IMR-90 (cell line): ENCODE measurements at regions not wholly inside any gene's neighbourhood (a gene's known extent, or its start where the extent isn't known, plus 50 kb on each side); places are given as distances from the start of the nearest gene placed in this dataset.
"Not testable (repeated sequence)": the region's sequence is repeated elsewhere in the genome, so short reads cannot be mapped to it uniquely, and the experiment has no call there.

Experiments
- ATAC-seq: fragments of 200-7000 bp; cut with Tn5 transposase; 2 replicates; pipeline ENCODE4 v1.9.1; 2020; ENCODE audit warnings: low read depth, mild to moderate bottlenecking, moderate library complexity
- BruUV-seq: library from RNA; stranded (reverse); fragments of 400-500 nt; replicated peaks from 2 replicates; lab custom pipeline; 2021; lab: Mats Ljungman, UMichigan
- CTCF ChIA-PET: fragments of 300-600 bp; formaldehyde crosslinking; extraction: SDS; loops from one replicate; lab custom pipeline; 2021; ENCODE audit warnings: antibody characterized with exemption; lab: Yijun Ruan, JAX
- POLR2A ChIA-PET: fragments of 300-600 bp; sonication (Branson Sonifier 250); formaldehyde crosslinking; loops from one replicate; lab custom pipeline; 2022; ENCODE audit warnings: antibody characterized with exemption; ENCODE audit not compliant: unreplicated experiment; lab: Charles Lee
- DNase-seq: peaks from one replicate; pipeline ENCODE4 v3.0.0; 2013
- H2AFZ ChIP-seq: replicated peaks from 2 replicates; pipeline ENCODE3; 2013; ENCODE audit warnings: low read length, mild to moderate bottlenecking; ENCODE audit not compliant: poor library complexity
- H2AK5ac ChIP-seq: 2 replicates; pipeline ENCODE4 v1.6.1; 2013; ENCODE audit warnings: low read depth, low read length, inconsistent platforms
- H2AK9ac ChIP-seq: replicated peaks from 2 replicates; pipeline ENCODE3; 2013; ENCODE audit warnings: mild to moderate bottlenecking, low read depth, low read length, moderate library complexity; ENCODE audit not compliant: poor library complexity
- H2BK120ac ChIP-seq: 2 replicates; pipeline ENCODE4 v1.6.1; 2013; ENCODE audit warnings: low read depth, low read length, inconsistent platforms
- H2BK15ac ChIP-seq: 3 replicates; pipeline ENCODE4 v1.6.1; 2013; ENCODE audit warnings: low read depth, low read length, inconsistent platforms
- H2BK20ac ChIP-seq: 2 replicates; pipeline ENCODE4 v1.6.1; 2013; ENCODE audit warnings: low read depth, mild to moderate bottlenecking, inconsistent platforms, low read length, moderate library complexity
- H2BK5ac ChIP-seq: 2 replicates; pipeline ENCODE4 v1.6.1; 2013; ENCODE audit warnings: mild to moderate bottlenecking, low read depth, low read length, inconsistent platforms; ENCODE audit not compliant: poor library complexity, severe bottlenecking
- H3K14ac ChIP-seq: replicated peaks from 2 replicates; pipeline ENCODE4 v1.6.1; 2013; ENCODE audit warnings: low read depth, low read length, inconsistent platforms
- H3K18ac ChIP-seq: 2 replicates; pipeline ENCODE4 v1.6.1; 2013; ENCODE audit warnings: low read depth, low read length, control low read depth
- H3K23ac ChIP-seq: 2 replicates; pipeline ENCODE4 v1.6.1; 2013; ENCODE audit warnings: low read depth, low read length, inconsistent platforms
- H3K27ac ChIP-seq: 2 replicates; pipeline ENCODE4 v1.5.1; 2013; ENCODE audit warnings: mild to moderate bottlenecking, control low read depth, low read length; ENCODE audit not compliant: insufficient read depth
- H3K27me3 ChIP-seq: 2 replicates; pipeline ENCODE4 v1.6.1; 2013; ENCODE audit warnings: low read length; ENCODE audit not compliant: control insufficient read depth, insufficient read depth
- H3K36me3 ChIP-seq: 2 replicates; pipeline ENCODE4 v1.6.1; 2013; ENCODE audit warnings: low read length, mixed read lengths; ENCODE audit not compliant: control insufficient read depth, insufficient read depth
- H3K4ac ChIP-seq: 2 replicates; pipeline ENCODE4 v1.6.1; 2013; ENCODE audit warnings: low read depth, low read length, inconsistent platforms
- H3K4me1 ChIP-seq: 2 replicates; pipeline ENCODE4 v1.6.1; 2013; ENCODE audit warnings: low read length, mixed read lengths; ENCODE audit not compliant: control insufficient read depth, insufficient read depth
- H3K4me2 ChIP-seq: 2 replicates; pipeline ENCODE4 v1.6.1; 2013; ENCODE audit warnings: low read depth, mild to moderate bottlenecking, control low read depth, low read length, moderate library complexity
- H3K4me3 ChIP-seq: 2 replicates; pipeline ENCODE4 v1.5.1; 2013; ENCODE audit warnings: low read depth, mild to moderate bottlenecking, control low read depth, low read length, moderate library complexity; ENCODE audit not compliant: insufficient read depth
- H3K56ac ChIP-seq: 2 replicates; pipeline ENCODE4 v1.6.1; 2013; ENCODE audit warnings: low read length, inconsistent platforms; ENCODE audit not compliant: insufficient read depth; ENCODE audit errors: extremely low read depth
- H3K79me1 ChIP-seq, 2 experiments: 2 replicates each; pipeline ENCODE4 v1.6.1; 2013; ENCODE audit warnings: low read length in 2 of 2, inconsistent platforms in 1 of 2, low read depth in 1 of 2
- H3K9ac ChIP-seq: 2 replicates; pipeline ENCODE4 v1.6.1; 2013; ENCODE audit warnings: low read depth, low read length, control low read depth
- H3K9me1 ChIP-seq: 2 replicates; pipeline ENCODE4 v1.6.1; 2013; ENCODE audit warnings: low read length, inconsistent platforms; ENCODE audit not compliant: insufficient read depth
- H3K9me3 ChIP-seq: 2 replicates; pipeline ENCODE4 v1.6.1; 2013; ENCODE audit warnings: low read length; ENCODE audit not compliant: control insufficient read depth, insufficient read depth
- H4K20me1 ChIP-seq: 2 replicates; pipeline ENCODE4 v1.6.1; 2013; ENCODE audit warnings: low read length, inconsistent platforms; ENCODE audit not compliant: insufficient read depth
- H4K5ac ChIP-seq: 2 replicates; pipeline ENCODE4 v1.6.1; 2013; ENCODE audit warnings: mild to moderate bottlenecking, low read depth, low read length, control low read depth
- H4K8ac ChIP-seq, 2 experiments: 2 replicates each; pipeline ENCODE4 v1.6.1; 2013; ENCODE audit warnings: low read depth in 2 of 2, low read length in 2 of 2, control low read depth in 1 of 2, inconsistent platforms in 1 of 2
- H4K91ac ChIP-seq: 2 replicates; pipeline ENCODE4 v1.6.1; 2013; ENCODE audit warnings: low read depth, low read length, inconsistent platforms; ENCODE audit not compliant: insufficient read depth
- CTCF ChIP-seq: conservative IDR thresholded peaks from 2 replicates; pipeline ENCODE4 v1.5.1; 2012; ENCODE audit warnings: mild to moderate bottlenecking, low read depth, low read length, improper control_type of control experiment
- MAZ ChIP-seq: IDR thresholded peaks from 2 replicates; pipeline ENCODE4 v1.6.1; 2012; ENCODE audit warnings: low read depth, mild to moderate bottlenecking, low read length, improper control_type of control experiment, moderate library complexity, borderline replicate concordance
- RAD21 ChIP-seq: IDR thresholded peaks from 2 replicates; pipeline ENCODE4 v1.6.1; 2012; ENCODE audit warnings: low read length, improper control_type of control experiment
- RFX5 ChIP-seq: IDR thresholded peaks from 2 replicates; pipeline ENCODE4 v1.8.0; 2012; ENCODE audit warnings: low read depth, mild to moderate bottlenecking, low read length, moderate library complexity
- WGBS, 2 experiments: methylation state at CpG; one replicate each; pipeline versions ENCODE4 v1.1.5 to v1.1.7; 2013; ENCODE audit warnings: missing lambda C conversion rate in 2 of 2; ENCODE audit not compliant: insufficient read length in 1 of 2; ENCODE audit errors: extremely low coverage in 2 of 2; 5-methylcytosine and 5-hydroxymethylcytosine counted together
- dilution Hi-C: fragments of 300-500 bp; cut with HindIII; formaldehyde crosslinking; loops from one replicate; pipeline ENCODE4 v1.14.3; 2018; ENCODE audit warnings: low sequenced_read_pairs; ENCODE audit not compliant: unreplicated experiment
- in situ Hi-C: fragments of 300-500 bp; cut with MboI; formaldehyde crosslinking; loops from 3 replicates; pipeline ENCODE4 v1.14.3; 2019; ENCODE audit warnings: low sequenced_read_pairs, inconsistent platforms, mixed read lengths
- intact Hi-C: fragments of 100-400 bp; cut with micrococcal nuclease; formaldehyde crosslinking; loops from 2 replicates; pipeline ENCODE4 v1.10.0; 2022

DNA sequence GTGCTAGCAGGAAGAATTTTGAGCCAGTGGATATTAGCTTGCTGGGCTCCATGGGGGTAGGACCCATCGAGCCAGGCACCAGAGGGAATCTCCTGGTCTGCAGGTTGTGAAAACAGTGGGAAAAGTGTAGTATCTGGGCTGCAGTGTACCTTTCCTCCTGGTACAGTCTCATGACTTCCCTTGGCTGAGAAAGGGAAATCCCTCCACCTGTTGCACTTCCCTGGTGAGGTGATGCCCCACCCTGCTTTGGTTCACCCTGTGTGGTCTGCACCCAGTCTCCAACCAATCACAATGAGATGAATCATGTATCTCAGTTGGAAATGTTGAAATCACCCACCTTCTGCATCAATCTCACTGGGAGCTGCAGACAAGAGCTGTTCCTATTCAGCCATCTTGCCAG is 341.4 kb upstream of the IRS4 start:
- no peak overlapping the region for H3K18ac ChIP-seq
- intact Hi-C loops (no loop called here), dilution Hi-C loops (no loop called here), in situ Hi-C loops (no loop called here)
- no peak overlapping the region for H3K23ac ChIP-seq
- no peaks in the 10 kb centered on the region for H3K27me3 ChIP-seq
- no peak overlapping the region for H4K8ac ChIP-seq
- no peak overlapping the region for H2AK5ac ChIP-seq
- no peak overlapping the region for H2BK20ac ChIP-seq
- no CpG with 5 or more reads among the region's 1 CpG for whole genome bisulfite sequencing, 2 experiments
- no peaks in the 10 kb centered on the region for H3K36me3 ChIP-seq
- H3K4ac ChIP-seq, result no peak overlapping the region
- no peak overlapping the region for H3K27ac ChIP-seq
- no peaks in the 10 kb centered on the region; the same call in 1 of the 2 replicates for H3K9me3 ChIP-seq
- H4K91ac ChIP-seq, result no peak overlapping the region
- no TSS peak for BruUV-seq
- H3K79me1 ChIP-seq, result no peaks in the 10 kb centered on the region
- H4K5ac ChIP-seq, result no peak overlapping the region
- no peak overlapping the region for H3K4me3 ChIP-seq
- no peak overlapping the region for H2AFZ ChIP-seq
- ChIA-PET POLR2A (no interaction called here), CTCF (no interaction called here)
- no peaks in the 10 kb centered on the region for H3K4me1 ChIP-seq
- H2AK9ac ChIP-seq, result no peak overlapping the region
- H3K56ac ChIP-seq, result no peak overlapping the region
- DNase-seq (no peak), ATAC-seq (no peak)
- no peak overlapping the region for H2BK15ac ChIP-seq
- H2BK5ac ChIP-seq, result no peak overlapping the region
- H3K9me1 ChIP-seq, result no peaks in the 10 kb centered on the region
- no peak overlapping the region for H3K4me2 ChIP-seq
- H3K9ac ChIP-seq, result no peak overlapping the region
- no peak for TF ChIP-seq MAZ
- TF ChIP-seq RAD21, result no peak
- TF ChIP-seq CTCF, result no peak
- TF ChIP-seq RFX5, result no peak
- H2BK120ac ChIP-seq, result no peak overlapping the region
- H3K14ac ChIP-seq, result no peak overlapping the region
- no peaks in the 10 kb centered on the region for H4K20me1 ChIP-seq

- not testable (repeated sequence) for H3K18ac ChIP-seq
Measured at GRCh38 chrX:109054181-109054581, 317.8 kb upstream of the IRS4 start.

More at GRCh38 chrX:109054181-109054581, 317.8 kb upstream of the IRS4 start:
- H4K8ac ChIP-seq, H3K27me3 ChIP-seq, H2AK5ac ChIP-seq, H2BK5ac ChIP-seq, H2BK120ac ChIP-seq, H3K9me1 ChIP-seq, H4K5ac ChIP-seq, intact Hi-C loops, H3K9me3 ChIP-seq, H3K4ac ChIP-seq, H3K4me3 ChIP-seq, dilution Hi-C loops, H3K56ac ChIP-seq, H2BK20ac ChIP-seq, H2AK9ac ChIP-seq, H3K9ac ChIP-seq, ATAC-seq, H3K36me3 ChIP-seq, H3K14ac ChIP-seq, H4K20me1 ChIP-seq, H4K91ac ChIP-seq, in situ Hi-C loops, H2BK15ac ChIP-seq, BruUV-seq, H2AFZ ChIP-seq, H3K79me1 ChIP-seq, H3K23ac ChIP-seq, CTCF ChIA-PET, H3K27ac ChIP-seq, H3K4me1 ChIP-seq, POLR2A ChIA-PET, H3K4me2 ChIP-seq: not testable (repeated sequence)
- WGBS, 2 experiments, result 91% methylated on average over 7 of the region's 27 CpGs; no CpG with 5 or more reads in 1 of the 2 experiments
- DNase-seq, result peak; percentile 23
